ENCODE measurements at regions not wholly inside any gene's neighbourhood (a gene's known extent, or its start where the extent isn't known, plus 50 kb on each side); places are given as distances from the start of the nearest gene placed in this dataset.

GRCh38 chr1:108051631-108052377, 86.8 kb upstream of the VAV3 start:
- DNase-seq (ENCODE audit: low spot score): no peak
- ATAC-seq: peak; percentile 73

GRCh38 chr1:108050911-108051629, 86.1 kb upstream of the VAV3 start:
- DNase-seq (ENCODE audit: low spot score): no peak
- peak; percentile 36 for ATAC-seq

GRCh38 chr1:108050158-108050557, 85.2 kb upstream of the VAV3 start:
- DNase-seq (ENCODE audit: low spot score) (peak; percentile 50), ATAC-seq (peak; percentile 43)

GRCh38 chr1:108049178-108049819, 84.3 kb upstream of the VAV3 start:
- ATAC-seq (peak; percentile 30), DNase-seq (ENCODE audit: low spot score) (no peak)

GRCh38 chr1:108048301-108049177, 83.6 kb upstream of the VAV3 start:
- DNase-seq (ENCODE audit: low spot score): no peak
- no peak for ATAC-seq

- ATAC-seq: no peak
Observed at GRCh38 chr1:108047085-108047484, 82.1 kb upstream of the VAV3 start.

GRCh38 chr1:108046026-108046425, 81.0 kb upstream of the VAV3 start:
- ATAC-seq: no peak

More at GRCh38 chr1:108047085-108047484, 82.1 kb upstream of the VAV3 start:
- no peak for DNase-seq (ENCODE audit: low spot score)

GRCh38 chr1:108045460-108045859, 80.5 kb upstream of the VAV3 start:
- ATAC-seq: no peak
- no peak for DNase-seq (ENCODE audit: low spot score)

More at GRCh38 chr1:108046026-108046425, 81.0 kb upstream of the VAV3 start:
- DNase-seq (ENCODE audit: low spot score): no peak

- DNase-seq (ENCODE audit: low spot score) (no peak), ATAC-seq (no peak)
Observed at GRCh38 chr1:108044318-108044717, 79.3 kb upstream of the VAV3 start.

- DNase-seq (ENCODE audit: low spot score) (no peak), ATAC-seq (no peak)
Observed at GRCh38 chr1:108043707-108044106, 78.7 kb upstream of the VAV3 start.

GRCh38 chr1:108042610-108043009, 77.6 kb upstream of the VAV3 start:
- ATAC-seq: no peak
- DNase-seq (ENCODE audit: low spot score): no peak

GRCh38 chr1:108041360-108042142, 76.6 kb upstream of the VAV3 start:
- DNase-seq (ENCODE audit: low spot score) (no peak), ATAC-seq (no peak)

- ATAC-seq: no peak
- DNase-seq (ENCODE audit: low spot score): no peak
Observed at GRCh38 chr1:108038653-108039236, 73.8 kb upstream of the VAV3 start.

- no peak for DNase-seq (ENCODE audit: low spot score)
Observed at GRCh38 chr1:108036796-108037562, 72.0 kb upstream of the VAV3 start.

GRCh38 chr1:108034396-108034795, 69.4 kb upstream of the VAV3 start:
- DNase-seq (ENCODE audit: low spot score): no peak
- no peak for ATAC-seq

More at GRCh38 chr1:108036796-108037562, 72.0 kb upstream of the VAV3 start:
- no peak for ATAC-seq

GRCh38 chr1:108033550-108033951, 68.6 kb upstream of the VAV3 start:
- ATAC-seq (no peak), DNase-seq (ENCODE audit: low spot score) (no peak)

- no peak for DNase-seq (ENCODE audit: low spot score)
- no peak for ATAC-seq
Observed at GRCh38 chr1:108028841-108029388, 63.9 kb upstream of the VAV3 start.

- no peak for DNase-seq (ENCODE audit: low spot score)
Observed at GRCh38 chr1:108027389-108027788, 62.4 kb upstream of the VAV3 start.

GRCh38 chr1:108017698-108018097, 52.7 kb upstream of the VAV3 start:
- DNase-seq (ENCODE audit: low spot score) (no peak), ATAC-seq (no peak)

More at GRCh38 chr1:108027389-108027788, 62.4 kb upstream of the VAV3 start:
- no peak for ATAC-seq
